ENCODE measurements at regions not wholly inside any gene's neighbourhood (a gene's known extent, or its start where the extent isn't known, plus 50 kb on each side); places are given as distances from the start of the nearest gene placed in this dataset.

GRCh38 chr18:43634994-43635393 lies 357.7 kb upstream of the SYT4 start:
- Mint-ChIP-seq H3K4me1 (ENCODE audit: low read depth) (no peaks in the 10 kb centered on the region), H3K27ac (no peak overlapping the region), H3K9me3 (no peaks in the 10 kb centered on the region), H3K36me3 (ENCODE audit: low read depth) (no peaks in the 10 kb centered on the region), H3K4me3 (no peak overlapping the region), H3K27me3 (no peaks in the 10 kb centered on the region)
- TF ChIP-seq, protein P1, sequence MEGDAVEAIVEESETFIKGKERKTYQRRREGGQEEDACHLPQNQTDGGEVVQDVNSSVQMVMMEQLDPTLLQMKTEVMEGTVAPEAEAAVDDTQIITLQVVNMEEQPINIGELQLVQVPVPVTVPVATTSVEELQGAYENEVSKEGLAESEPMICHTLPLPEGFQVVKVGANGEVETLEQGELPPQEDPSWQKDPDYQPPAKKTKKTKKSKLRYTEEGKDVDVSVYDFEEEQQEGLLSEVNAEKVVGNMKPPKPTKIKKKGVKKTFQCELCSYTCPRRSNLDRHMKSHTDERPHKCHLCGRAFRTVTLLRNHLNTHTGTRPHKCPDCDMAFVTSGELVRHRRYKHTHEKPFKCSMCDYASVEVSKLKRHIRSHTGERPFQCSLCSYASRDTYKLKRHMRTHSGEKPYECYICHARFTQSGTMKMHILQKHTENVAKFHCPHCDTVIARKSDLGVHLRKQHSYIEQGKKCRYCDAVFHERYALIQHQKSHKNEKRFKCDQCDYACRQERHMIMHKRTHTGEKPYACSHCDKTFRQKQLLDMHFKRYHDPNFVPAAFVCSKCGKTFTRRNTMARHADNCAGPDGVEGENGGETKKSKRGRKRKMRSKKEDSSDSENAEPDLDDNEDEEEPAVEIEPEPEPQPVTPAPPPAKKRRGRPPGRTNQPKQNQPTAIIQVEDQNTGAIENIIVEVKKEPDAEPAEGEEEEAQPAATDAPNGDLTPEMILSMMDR (IDR thresholded peaks at IDR 0.05), result no peak
- ChIA-PET POLR2A (no interaction called here), CTCF (no interaction called here)
- intact Hi-C loops (cut with micrococcal nuclease), result no loop called here
- DNase-seq (no peak), ATAC-seq (no peak)

- Mint-ChIP-seq H3K36me3 (ENCODE audit: low read depth) (no peaks in the 10 kb centered on the region), H3K4me1 (ENCODE audit: low read depth) (no peaks in the 10 kb centered on the region), H3K27me3 (no peaks in the 10 kb centered on the region), H3K4me3 (no peak overlapping the region), H3K27ac (no peak overlapping the region), H3K9me3 (no peaks in the 10 kb centered on the region)
- DNase-seq, result no peak
- ATAC-seq, result no peak
- intact Hi-C loops (cut with micrococcal nuclease), result no loop called here
- POLR2A ChIA-PET, result no interaction called here
- TF ChIP-seq, protein P1 (IDR thresholded peaks at IDR 0.05), result no peak
- CTCF ChIA-PET, result no interaction called here
These were observed 358.1 kb upstream of the SYT4 start for GRCh38 chr18:43635397-43635796.

- Mint-ChIP-seq H3K9me3 (peaks cover 2% of the 10 kb centered on the region), H3K27ac (no peak overlapping the region), H3K4me3 (no peak overlapping the region), H3K27me3 (no peaks in the 10 kb centered on the region), H3K4me1 (ENCODE audit: low read depth) (no peaks in the 10 kb centered on the region), H3K36me3 (ENCODE audit: low read depth) (no peaks in the 10 kb centered on the region)
- intact Hi-C loops (cut with micrococcal nuclease), result no loop called here
- POLR2A ChIA-PET, result no interaction called here
- TF ChIP-seq, protein P1 (IDR thresholded peaks at IDR 0.05), result no peak
- CTCF ChIA-PET, result no interaction called here
- ATAC-seq (no peak), DNase-seq (no peak)
These were observed 365.5 kb upstream of the SYT4 start for GRCh38 chr18:43642727-43643330.

DNA sequence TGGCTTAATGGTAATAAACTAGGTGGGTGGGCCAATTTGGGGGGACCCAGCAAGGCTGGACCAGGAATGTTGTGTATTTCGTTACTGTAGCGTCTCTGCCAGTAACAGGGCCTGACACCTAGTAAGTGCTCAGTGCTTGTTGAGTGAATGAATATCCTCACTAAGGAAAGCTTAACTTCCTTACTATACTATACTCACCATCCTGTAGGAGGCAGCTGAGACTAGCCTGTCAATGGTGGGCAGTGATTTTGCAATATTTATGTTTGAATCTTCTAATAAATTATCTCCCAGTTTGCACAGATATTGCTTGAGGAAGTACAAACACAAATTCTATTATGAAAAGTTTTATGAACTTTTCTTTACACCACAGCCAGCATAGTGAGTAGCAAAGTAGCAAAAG lies 370.7 kb upstream of the SYT4 start:
- POLR2A ChIA-PET, result no interaction called here
- Mint-ChIP-seq H3K36me3 (ENCODE audit: low read depth) (no peaks in the 10 kb centered on the region), H3K27ac (no peak overlapping the region), H3K4me1 (ENCODE audit: low read depth) (no peaks in the 10 kb centered on the region), H3K27me3 (no peaks in the 10 kb centered on the region), H3K9me3 (peaks cover 7% of the 10 kb centered on the region), H3K4me3 (no peak overlapping the region)
- CTCF ChIA-PET, result no interaction called here
- ATAC-seq (no peak), DNase-seq (no peak)
- intact Hi-C loops (cut with micrococcal nuclease), result no loop called here
- TF ChIP-seq, protein P1 (IDR thresholded peaks at IDR 0.05), result no peak

GRCh38 chr18:43649649-43650357 lies 372.5 kb upstream of the SYT4 start:
- ChIA-PET POLR2A (no interaction called here), CTCF (no interaction called here)
- H3K9me3 Mint-ChIP-seq, result peaks cover 9% of the 10 kb centered on the region
- no peaks in the 10 kb centered on the region for H3K4me1 Mint-ChIP-seq (ENCODE audit: low read depth)
- H3K36me3 Mint-ChIP-seq (ENCODE audit: low read depth), result no peaks in the 10 kb centered on the region
- intact Hi-C loops (cut with micrococcal nuclease), result no loop called here
- no peak overlapping the region for H3K4me3 Mint-ChIP-seq
- no peak overlapping the region for H3K27ac Mint-ChIP-seq
- TF ChIP-seq, protein P1 (IDR thresholded peaks at IDR 0.05), result no peak
- H3K27me3 Mint-ChIP-seq, result no peaks in the 10 kb centered on the region
- DNase-seq (no peak), ATAC-seq (no peak)

All from activated CD8-positive, alpha-beta T cell treated with anti-CD3 and anti-CD28 coated beads for 36 hours (primary cell).